Erythroblast (primary cell): ENCODE measurements at regions not wholly inside any gene's neighbourhood (a gene's known extent, or its start where the extent isn't known, plus 50 kb on each side); places are given as distances from the start of the nearest gene placed in this dataset.

Experiments
- GATA1 ChIP-seq: IDR thresholded peaks from 2 replicates; pipeline ENCODE4 v1.6.1; 2011; ENCODE audit warnings: low read depth, mild to moderate bottlenecking, control low read depth, low read length, moderate library complexity
- POLR2A ChIP-seq: IDR thresholded peaks from 2 replicates; pipeline ENCODE4 v1.6.1; 2011; ENCODE audit warnings: mild to moderate bottlenecking, low read length

GRCh38 chr22:49370627-49371301 is 456.9 kb downstream of the BRD1 start:
- TF ChIP-seq POLR2A: no peak
- no peak for TF ChIP-seq GATA1
